ENCODE measurements at regions not wholly inside any gene's neighbourhood (a gene's known extent, or its start where the extent isn't known, plus 50 kb on each side); places are given as distances from the start of the nearest gene placed in this dataset.

DNA sequence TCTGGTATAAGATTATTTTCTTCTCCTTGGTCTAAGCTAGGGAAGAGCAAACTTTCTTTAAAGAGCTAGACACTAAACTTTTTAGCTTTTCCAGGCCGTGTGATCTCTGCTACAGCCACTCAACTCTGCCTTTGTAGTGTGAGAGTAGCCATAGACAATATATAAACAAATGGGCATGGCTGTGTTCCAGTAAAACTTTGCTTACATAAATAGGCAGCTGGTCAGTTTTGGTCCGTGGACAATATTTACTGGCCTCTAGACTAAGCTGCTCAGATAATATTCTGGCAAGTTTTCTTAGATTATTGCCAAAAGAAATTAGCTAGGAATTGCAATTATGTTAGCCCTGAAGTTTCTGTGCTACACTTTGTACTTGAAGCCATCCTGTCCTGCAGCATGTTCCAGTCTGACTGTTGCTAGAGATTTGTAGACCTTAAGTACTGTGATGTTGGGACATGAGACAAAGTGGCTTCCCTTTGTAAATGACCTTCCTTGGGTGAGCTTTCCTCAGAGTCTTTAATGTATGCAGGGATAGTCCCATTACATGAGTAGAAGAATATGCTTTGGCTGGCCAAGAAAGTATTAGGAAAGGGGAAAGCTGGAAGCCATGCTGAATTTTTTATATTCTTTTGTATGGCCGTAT, 126.9 kb downstream of the SOX11 start:
- no peak overlapping the region for H3K27ac Mint-ChIP-seq
- DNase-seq: no peak
- H3K36me3 Mint-ChIP-seq (ENCODE audit: low read depth): peaks cover 6% of the 10 kb centered on the region
- H3K9me3 Mint-ChIP-seq: peaks cover 9% of the 10 kb centered on the region
- TF ChIP-seq, protein P1, sequence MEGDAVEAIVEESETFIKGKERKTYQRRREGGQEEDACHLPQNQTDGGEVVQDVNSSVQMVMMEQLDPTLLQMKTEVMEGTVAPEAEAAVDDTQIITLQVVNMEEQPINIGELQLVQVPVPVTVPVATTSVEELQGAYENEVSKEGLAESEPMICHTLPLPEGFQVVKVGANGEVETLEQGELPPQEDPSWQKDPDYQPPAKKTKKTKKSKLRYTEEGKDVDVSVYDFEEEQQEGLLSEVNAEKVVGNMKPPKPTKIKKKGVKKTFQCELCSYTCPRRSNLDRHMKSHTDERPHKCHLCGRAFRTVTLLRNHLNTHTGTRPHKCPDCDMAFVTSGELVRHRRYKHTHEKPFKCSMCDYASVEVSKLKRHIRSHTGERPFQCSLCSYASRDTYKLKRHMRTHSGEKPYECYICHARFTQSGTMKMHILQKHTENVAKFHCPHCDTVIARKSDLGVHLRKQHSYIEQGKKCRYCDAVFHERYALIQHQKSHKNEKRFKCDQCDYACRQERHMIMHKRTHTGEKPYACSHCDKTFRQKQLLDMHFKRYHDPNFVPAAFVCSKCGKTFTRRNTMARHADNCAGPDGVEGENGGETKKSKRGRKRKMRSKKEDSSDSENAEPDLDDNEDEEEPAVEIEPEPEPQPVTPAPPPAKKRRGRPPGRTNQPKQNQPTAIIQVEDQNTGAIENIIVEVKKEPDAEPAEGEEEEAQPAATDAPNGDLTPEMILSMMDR (IDR thresholded peaks at IDR 0.05): no peak
- H3K27me3 Mint-ChIP-seq (ENCODE audit: low read depth, poor library complexity): peaks cover 5% of the 10 kb centered on the region
- H3K4me1 Mint-ChIP-seq: no peaks in the 10 kb centered on the region
- H3K4me3 Mint-ChIP-seq: no peak overlapping the region

DNA sequence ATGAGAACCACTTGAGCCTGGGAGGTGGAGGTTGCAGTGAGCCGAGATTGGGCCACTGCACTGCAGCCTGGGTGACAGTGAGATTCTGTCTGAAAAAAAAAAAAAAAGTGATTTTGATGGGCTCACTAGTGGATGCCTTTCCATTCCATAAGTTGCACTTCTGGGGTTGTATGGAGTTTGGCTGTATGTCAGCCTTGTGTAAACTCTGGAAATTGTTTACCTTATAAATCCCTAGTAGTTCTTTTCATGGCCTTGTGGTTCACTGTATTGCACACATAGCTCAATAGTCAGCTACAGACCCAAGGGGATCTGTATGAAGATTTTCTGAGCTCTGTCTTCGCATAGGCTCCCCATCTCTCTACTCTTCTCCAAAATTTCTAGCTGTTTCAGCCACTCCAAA, 131.9 kb downstream of the SOX11 start:
- TF ChIP-seq, protein P1 (IDR thresholded peaks at IDR 0.05): no peak
- Mint-ChIP-seq H3K36me3 (ENCODE audit: low read depth) (peaks cover 18% of the 10 kb centered on the region), H3K4me1 (peaks cover 13% of the 10 kb centered on the region), H3K27ac (no peak overlapping the region), H3K27me3 (ENCODE audit: low read depth, poor library complexity) (no peaks in the 10 kb centered on the region), H3K4me3 (no peak overlapping the region), H3K9me3 (peaks cover 33% of the 10 kb centered on the region)
- DNase-seq: no peak

DNA sequence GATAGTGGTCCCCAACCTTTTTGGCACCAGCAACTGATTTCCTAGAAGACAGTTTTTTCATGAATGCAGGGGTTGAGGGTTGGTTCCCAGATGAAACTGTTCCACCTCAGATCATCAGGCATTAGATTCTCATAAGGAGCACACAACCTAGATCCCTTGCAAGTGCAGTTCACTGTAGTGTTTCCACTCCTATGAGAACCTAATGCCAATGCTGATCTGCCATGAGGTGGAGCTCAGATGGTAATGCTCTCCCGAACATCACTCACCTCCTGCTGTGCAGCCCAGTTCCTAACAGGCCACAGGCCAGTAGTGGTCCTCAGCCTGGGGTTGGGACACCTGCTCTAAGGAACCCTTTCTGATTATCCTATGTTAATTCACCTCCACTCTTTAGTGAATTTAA, 133.5 kb downstream of the SOX11 start:
- peaks cover 13% of the 10 kb centered on the region for H3K4me1 Mint-ChIP-seq
- peaks cover 18% of the 10 kb centered on the region for H3K36me3 Mint-ChIP-seq (ENCODE audit: low read depth)
- no peaks in the 10 kb centered on the region for H3K27me3 Mint-ChIP-seq (ENCODE audit: low read depth, poor library complexity)
- TF ChIP-seq, protein P1 (IDR thresholded peaks at IDR 0.05): no peak
- DNase-seq: no peak
- no peak overlapping the region for H3K27ac Mint-ChIP-seq
- H3K9me3 Mint-ChIP-seq: peaks cover 33% of the 10 kb centered on the region
- no peak overlapping the region for H3K4me3 Mint-ChIP-seq

DNA sequence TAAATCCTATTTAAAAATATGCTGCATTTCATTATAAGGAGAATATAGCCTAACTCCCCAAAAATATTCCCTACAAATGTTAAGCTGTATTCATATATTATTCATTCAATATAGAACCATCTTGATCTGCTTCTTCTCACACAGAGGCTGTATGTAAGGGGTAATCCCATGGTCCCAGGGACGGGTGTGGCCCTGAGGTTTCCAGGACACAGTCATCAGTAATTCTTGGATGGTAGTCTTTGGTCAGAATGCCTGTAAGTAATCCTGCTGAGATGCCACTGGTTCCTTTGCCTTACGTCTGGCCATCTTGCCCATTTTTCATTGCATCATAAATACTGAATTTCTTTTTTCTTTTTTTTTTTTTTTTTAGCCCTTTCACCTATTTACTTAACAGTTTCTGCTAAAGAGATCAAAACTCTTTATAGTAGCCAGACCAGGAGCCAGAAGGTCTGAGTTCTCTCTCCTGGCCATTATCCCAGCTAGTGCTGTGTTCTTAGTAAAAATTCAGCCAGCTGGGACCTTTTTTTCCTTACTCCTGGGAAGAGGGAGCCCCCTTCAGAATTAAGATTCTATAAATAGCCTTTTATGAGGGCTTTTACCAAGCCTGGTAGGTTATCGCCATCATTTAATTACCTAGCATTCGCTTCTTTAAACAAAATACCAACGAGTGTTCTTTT, 134.9 kb downstream of the SOX11 start:
- Mint-ChIP-seq H3K27ac (no peak overlapping the region), H3K36me3 (ENCODE audit: low read depth) (peaks cover 18% of the 10 kb centered on the region), H3K4me1 (peaks cover 13% of the 10 kb centered on the region), H3K4me3 (no peak overlapping the region), H3K27me3 (ENCODE audit: low read depth, poor library complexity) (no peaks in the 10 kb centered on the region), H3K9me3 (peaks cover 33% of the 10 kb centered on the region)
- no peak for DNase-seq
- TF ChIP-seq, protein P1 (IDR thresholded peaks at IDR 0.05): no peak

DNA sequence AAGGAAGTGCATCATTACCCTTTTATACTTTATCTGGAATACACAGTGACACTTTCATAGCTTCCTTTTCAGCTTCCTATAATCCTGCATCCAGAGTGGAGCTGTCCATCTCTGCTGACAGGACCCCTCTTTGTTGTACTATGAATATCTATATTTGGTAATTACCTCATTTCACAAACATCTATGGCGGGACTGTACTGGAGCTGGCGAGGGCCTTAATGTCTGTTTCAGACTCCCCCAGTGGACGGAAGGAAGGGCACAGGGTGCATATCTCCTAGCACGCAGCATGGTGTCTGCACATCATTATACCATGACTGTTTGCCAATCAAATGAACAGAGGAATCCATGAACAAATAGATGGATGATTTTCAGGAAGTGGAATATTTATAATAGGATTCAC, 142.3 kb downstream of the SOX11 start:
- Mint-ChIP-seq H3K36me3 (ENCODE audit: low read depth) (no peaks in the 10 kb centered on the region), H3K4me1 (peaks cover 11% of the 10 kb centered on the region), H3K27me3 (ENCODE audit: low read depth, poor library complexity) (no peaks in the 10 kb centered on the region), H3K27ac (no peak overlapping the region), H3K4me3 (no peak overlapping the region), H3K9me3 (peaks cover 3% of the 10 kb centered on the region)
- TF ChIP-seq, protein P1 (IDR thresholded peaks at IDR 0.05): no peak
- no peak for DNase-seq

DNA sequence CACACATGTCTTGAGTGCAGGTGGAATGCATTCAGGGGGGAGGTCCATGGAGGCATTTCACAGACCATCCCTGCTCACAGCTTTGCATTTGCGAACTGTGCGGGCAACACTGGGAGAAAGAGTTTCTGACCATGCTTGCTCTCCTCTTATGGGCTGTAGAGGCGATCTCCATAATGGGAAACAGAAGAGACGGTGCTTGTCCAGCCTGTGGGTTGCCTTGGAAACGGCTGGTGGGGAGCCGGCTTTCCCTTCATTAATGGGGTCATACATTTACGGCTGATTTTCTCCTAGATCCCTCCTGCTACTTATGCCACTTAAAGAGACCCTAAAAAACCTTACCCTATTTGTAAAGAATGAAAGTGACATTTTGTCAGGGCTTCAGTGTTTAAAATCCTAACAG, 147.4 kb downstream of the SOX11 start:
- H3K9me3 Mint-ChIP-seq: peaks cover 3% of the 10 kb centered on the region
- H3K27ac Mint-ChIP-seq: no peak overlapping the region
- TF ChIP-seq, protein P1 (IDR thresholded peaks at IDR 0.05): no peak
- peaks cover 33% of the 10 kb centered on the region for H3K4me1 Mint-ChIP-seq
- H3K36me3 Mint-ChIP-seq (ENCODE audit: low read depth): no peaks in the 10 kb centered on the region
- peaks cover 3% of the 10 kb centered on the region for H3K27me3 Mint-ChIP-seq (ENCODE audit: low read depth, poor library complexity)
- no peak overlapping the region for H3K4me3 Mint-ChIP-seq
- DNase-seq: peak; percentile 10
